Brain microvascular endothelial cell (primary cell): ENCODE measurements at regions not wholly inside any gene's neighbourhood (a gene's known extent, or its start where the extent isn't known, plus 50 kb on each side); places are given as distances from the start of the nearest gene placed in this dataset.

Experiments
- DNase-seq: peaks from one replicate; pipeline ENCODE4 v3.0.0-alpha.2; 2020
- H3K27ac ChIP-seq: fragments of 250-450 bp; sonication (Bioruptor Pico); 2 replicates; pipeline ENCODE4 v1.5.1; 2020; ENCODE audit warnings: mild to moderate bottlenecking, moderate library complexity
- H3K27me3 ChIP-seq: fragments of 250-450 bp; sonication (Bioruptor Pico); replicated peaks from 2 replicates; pipeline ENCODE4 v1.5.1; 2020; ENCODE audit warnings: mild to moderate bottlenecking
- H3K36me3 ChIP-seq: fragments of 250-450 bp; sonication (Bioruptor Pico); replicated peaks from 2 replicates; pipeline ENCODE4 v1.5.1; 2020; ENCODE audit warnings: mild to moderate bottlenecking
- H3K4me3 ChIP-seq: 2 replicates; pipeline ENCODE4 v1.5.1; 2011; ENCODE audit warnings: low read depth, mild to moderate bottlenecking, control low read depth, low read length, moderate library complexity
- CTCF ChIP-seq: IDR thresholded peaks from 2 replicates; pipeline ENCODE4 v1.5.1; 2011; ENCODE audit warnings: low read depth, mild to moderate bottlenecking, moderate library complexity, low read length, control low read depth, inconsistent platforms; ENCODE audit errors: missing control alignments
- in situ Hi-C: cut with HindIII; loops from 2 replicates; pipeline ENCODE4 v1.10.0; 2017; ENCODE audit warnings: low sequenced_read_pairs, low pct_ligation_motif_present

GRCh38 chr6:18842534-18842933 is 455.4 kb downstream of the RNF144B start:
- Histone ChIP-seq H3K27ac (no peak overlapping the region), H3K36me3 (no peaks in the 10 kb centered on the region), H3K27me3 (no peaks in the 10 kb centered on the region), H3K4me3 (no peak overlapping the region)
- no peak for TF ChIP-seq CTCF
- no peak for DNase-seq
- in situ Hi-C loops: no loop called here

- H3K36me3 ChIP-seq: no peaks in the 10 kb centered on the region
- no peak overlapping the region for H3K27ac ChIP-seq
- no peaks in the 10 kb centered on the region for H3K27me3 ChIP-seq
- TF ChIP-seq CTCF: no peak
- no peak for DNase-seq
- in situ Hi-C loops: no loop called here
- no peak overlapping the region for H3K4me3 ChIP-seq
These were observed 458.7 kb downstream of the RNF144B start for GRCh38 chr6:18845896-18846295.

GRCh38 chr6:18846327-18846726 is 459.2 kb downstream of the RNF144B start:
- no peaks in the 10 kb centered on the region for H3K27me3 ChIP-seq
- in situ Hi-C loops: no loop called here
- no peak for TF ChIP-seq CTCF
- H3K36me3 ChIP-seq: no peaks in the 10 kb centered on the region
- DNase-seq: no peak
- H3K27ac ChIP-seq: no peak overlapping the region
- no peak overlapping the region for H3K4me3 ChIP-seq

GRCh38 chr6:18861204-18861603 is 474.1 kb downstream of the RNF144B start:
- no peak for DNase-seq
- no peak overlapping the region for H3K27ac ChIP-seq
- no peak overlapping the region for H3K4me3 ChIP-seq
- no peaks in the 10 kb centered on the region for H3K27me3 ChIP-seq
- H3K36me3 ChIP-seq: no peaks in the 10 kb centered on the region
- in situ Hi-C loops: no loop called here
- TF ChIP-seq CTCF: no peak

- no peak for TF ChIP-seq CTCF
These were observed 496.1 kb downstream of the RNF144B start for GRCh38 chr6:18883268-18883667.

GRCh38 chr6:18883851-18884250 is 496.7 kb downstream of the RNF144B start:
- Histone ChIP-seq H3K4me3 (no peak overlapping the region), H3K36me3 (no peaks in the 10 kb centered on the region), H3K27ac (no peak overlapping the region), H3K27me3 (no peaks in the 10 kb centered on the region)
- DNase-seq: no peak
- no peak for TF ChIP-seq CTCF
- in situ Hi-C loops: no loop called here

More at GRCh38 chr6:18883268-18883667, 496.1 kb downstream of the RNF144B start:
- H3K27ac ChIP-seq: no peak overlapping the region
- H3K4me3 ChIP-seq: no peak overlapping the region
- in situ Hi-C loops: no loop called here
- no peaks in the 10 kb centered on the region for H3K27me3 ChIP-seq
- H3K36me3 ChIP-seq: no peaks in the 10 kb centered on the region
- DNase-seq: no peak
